Naive thymus-derived CD8-positive, alpha-beta T cell (primary cell): ENCODE measurements at regions not wholly inside any gene's neighbourhood (a gene's known extent, or its start where the extent isn't known, plus 50 kb on each side); places are given as distances from the start of the nearest gene placed in this dataset.

ENCODE experiments used
- ATAC-seq, 2 donors: fragments of 150-1000 bp; cut with Tn5 transposase in 1 of 2; sonication (Bioruptor Pico), chemical (Tn5 transposase) in 1 of 2; 1 replicate in 1 of 2; 2 replicates in 1 of 2; pipeline ENCODE4 v1.10.0; 2021; ENCODE audit warnings: mild to moderate bottlenecking in 2 of 2, moderate library complexity in 2 of 2
- POLR2A ChIA-PET: fragments of 350-600 bp; sonication (Branson Sonifier 250); formaldehyde crosslinking; loops from one replicate; lab custom pipeline; 2021; ENCODE audit warnings: antibody characterized with exemption; lab: Charles Lee
- DNase-seq, 10 donors: peaks; one replicate each; pipeline versions ENCODE4 v3.0.0 to v3.0.0-alpha.2; 2020 to 2022
- H3K27ac Mint-ChIP-seq, 10 donors: one replicate each; pipeline ENCODE4 v1.8.0; 2020 to 2022; ENCODE audit warnings: mild to moderate bottlenecking in 10 of 10, mixed read lengths in 10 of 10, moderate library complexity in 4 of 10, inconsistent platforms in 1 of 10
- H3K27me3 Mint-ChIP-seq, 5 donors: one replicate each; pipeline ENCODE4 v1.8.0; 2021 to 2022; ENCODE audit warnings: mixed read lengths in 5 of 5
- H3K36me3 Mint-ChIP-seq, 3 donors: one replicate each; pipeline ENCODE4 v1.8.0; 2020 to 2022; ENCODE audit warnings: mixed read lengths in 3 of 3, mild to moderate bottlenecking in 2 of 3, inconsistent platforms in 1 of 3
- H3K4me1 Mint-ChIP-seq, 4 donors: one replicate each; pipeline ENCODE4 v1.8.0; 2021 to 2022; ENCODE audit warnings: mixed read lengths in 4 of 4
- H3K4me3 Mint-ChIP-seq, 10 donors: one replicate each; pipeline ENCODE4 v1.8.0; 2020 to 2022; ENCODE audit warnings: mild to moderate bottlenecking in 10 of 10, mixed read lengths in 10 of 10, moderate library complexity in 6 of 10, inconsistent platforms in 1 of 10
- H3K9me3 Mint-ChIP-seq, 9 donors: one replicate each; pipeline ENCODE4 v1.8.0; 2020 to 2022; ENCODE audit warnings: mixed read lengths in 9 of 9, mild to moderate bottlenecking in 3 of 9, inconsistent platforms in 1 of 9, moderate library complexity in 1 of 9

GRCh38 chr1:218494449-218494852, 149.3 kb downstream of the TGFB2 start:
- DNase-seq, result no peak
- Mint-ChIP-seq H3K9me3 (no peaks in the 10 kb centered on the region), H3K4me1 (peaks cover 0 to 6% (median 3%) of the 10 kb centered on the region in 4 donors), H3K36me3 (no peaks in the 10 kb centered on the region), H3K4me3 (no peak overlapping the region), H3K27me3 (peaks cover 1 to 11% (median 5%) of the 10 kb centered on the region in 5 donors), H3K27ac (no peak overlapping the region)
- POLR2A ChIA-PET, result no interaction called here
- no peak for ATAC-seq

GRCh38 chr1:218495931-218496330, 150.8 kb downstream of the TGFB2 start:
- POLR2A ChIA-PET, result no interaction called here
- Mint-ChIP-seq H3K27ac (no peak overlapping the region), H3K9me3 (no peaks in the 10 kb centered on the region), H3K4me1 (peaks cover 0 to 6% (median 3%) of the 10 kb centered on the region in 4 donors), H3K4me3 (no peak overlapping the region), H3K27me3 (peaks cover 3 to 16% (median 8%) of the 10 kb centered on the region in 5 donors), H3K36me3 (no peaks in the 10 kb centered on the region)
- DNase-seq, result no peak
- no peak for ATAC-seq

DNA sequence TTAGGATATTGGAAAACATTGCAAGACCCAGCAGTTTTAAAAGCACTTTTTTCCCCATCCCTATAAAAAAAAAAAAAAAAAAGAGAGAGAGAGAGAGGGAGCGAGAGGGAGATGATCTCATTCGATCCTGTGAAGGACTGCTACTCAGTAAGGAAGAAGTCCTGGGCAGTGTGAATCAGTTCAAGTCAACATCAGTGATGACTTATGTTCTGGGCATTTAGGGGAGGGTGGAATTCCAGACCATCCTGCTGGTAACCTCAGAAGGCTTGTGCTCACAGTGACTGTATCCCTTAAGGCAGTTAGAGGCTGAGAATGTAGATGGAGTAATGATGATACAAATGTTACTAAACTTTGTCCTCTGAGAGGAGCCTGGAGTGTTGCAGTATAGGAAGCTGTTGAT, 151.4 kb downstream of the TGFB2 start:
- ATAC-seq, result no peak

GRCh38 chr1:218498056-218498938, 153.2 kb downstream of the TGFB2 start:
- ATAC-seq (no peak), DNase-seq (no peak)
- no peaks in the 10 kb centered on the region for H3K36me3 Mint-ChIP-seq
- H3K4me1 Mint-ChIP-seq, result peaks cover 0 to 6% (median 3%) of the 10 kb centered on the region in 4 donors
- peaks cover 3 to 12% (median 5%) of the 10 kb centered on the region in 5 donors for H3K27me3 Mint-ChIP-seq
- H3K4me3 Mint-ChIP-seq, result peak overlapping the region in 1 of 10 donors; percentile 26
- no peak overlapping the region for H3K27ac Mint-ChIP-seq
- POLR2A ChIA-PET, result no interaction called here
- H3K9me3 Mint-ChIP-seq, result no peaks in the 10 kb centered on the region

More for the DNA sequence above, 151.4 kb downstream of the TGFB2 start:
- Mint-ChIP-seq H3K4me3 (no peak overlapping the region), H3K27ac (no peak overlapping the region), H3K9me3 (no peaks in the 10 kb centered on the region), H3K36me3 (no peaks in the 10 kb centered on the region), H3K27me3 (peaks cover 4 to 23% (median 8%) of the 10 kb centered on the region in 5 donors), H3K4me1 (peaks cover 0 to 6% (median 3%) of the 10 kb centered on the region in 4 donors)
- POLR2A ChIA-PET, result no interaction called here
- no peak for DNase-seq

DNA sequence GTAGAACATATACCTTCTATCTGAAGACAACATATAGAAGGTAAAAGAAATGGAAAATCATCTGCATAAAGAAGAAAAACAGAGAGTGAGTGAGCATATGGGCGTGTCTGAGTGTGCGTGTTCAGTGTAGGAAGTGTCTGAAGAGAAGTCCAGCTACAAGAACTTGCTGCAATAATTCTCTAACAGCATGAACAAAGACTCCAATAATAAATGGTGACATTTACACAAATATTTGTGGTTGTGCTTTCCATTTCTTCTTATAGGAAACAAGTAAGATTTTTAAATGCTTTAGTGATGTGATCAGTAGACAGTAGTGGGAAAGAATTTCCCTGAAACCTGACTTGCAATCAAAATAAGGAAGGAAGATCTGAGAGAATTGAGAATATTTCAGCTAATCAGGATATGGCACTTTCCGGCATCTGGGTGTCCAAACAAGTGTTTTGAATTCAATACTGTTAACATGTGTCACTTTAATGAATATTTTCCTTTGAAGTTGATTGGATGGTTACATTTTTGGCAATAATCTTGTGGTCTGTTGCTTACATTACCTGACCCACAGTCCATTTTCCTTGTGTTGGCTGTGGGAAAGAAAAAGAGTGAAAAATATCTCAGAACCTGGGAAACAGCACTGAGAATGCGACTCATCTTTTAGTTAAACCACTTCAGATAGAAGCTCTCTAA, 154.0 kb downstream of the TGFB2 start:
- peaks cover 0 to 3% (median 0%) of the 10 kb centered on the region in 9 donors for H3K9me3 Mint-ChIP-seq
- H3K4me1 Mint-ChIP-seq, result peaks cover 0 to 6% (median 3%) of the 10 kb centered on the region in 4 donors
- H3K27ac Mint-ChIP-seq, result no peak overlapping the region
- H3K27me3 Mint-ChIP-seq, result peaks cover 3 to 12% (median 7%) of the 10 kb centered on the region in 5 donors
- DNase-seq (no peak), ATAC-seq (no peak)
- no peaks in the 10 kb centered on the region for H3K36me3 Mint-ChIP-seq
- POLR2A ChIA-PET, result no interaction called here
- H3K4me3 Mint-ChIP-seq, result peak overlapping the region in 1 of 10 donors; percentile 26

DNA sequence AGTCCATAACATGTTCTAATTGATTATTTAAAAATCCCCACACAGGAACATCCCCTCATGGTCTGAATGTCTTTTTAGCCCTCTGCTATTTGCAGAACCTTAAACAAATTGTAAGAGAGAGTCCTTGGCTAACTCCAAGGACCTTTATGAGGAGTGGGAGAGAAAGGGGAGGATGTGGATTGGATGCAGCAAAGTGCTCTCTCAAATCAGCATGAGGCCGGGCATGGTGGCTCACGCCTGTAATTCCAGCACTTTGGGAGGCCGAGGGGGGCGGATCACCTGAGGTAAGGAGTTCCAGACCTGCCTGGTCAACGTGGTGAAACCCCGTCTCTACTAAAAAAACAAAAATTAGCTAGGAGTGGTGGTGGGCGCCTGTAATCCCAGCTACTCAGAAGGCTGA, 154.8 kb downstream of the TGFB2 start:
- no peak for DNase-seq
- H3K36me3 Mint-ChIP-seq, result no peaks in the 10 kb centered on the region
- peaks cover 3 to 12% (median 7%) of the 10 kb centered on the region in 5 donors for H3K27me3 Mint-ChIP-seq
- POLR2A ChIA-PET, result no interaction called here
- H3K27ac Mint-ChIP-seq, result no peak overlapping the region
- no peak overlapping the region for H3K4me3 Mint-ChIP-seq
- H3K9me3 Mint-ChIP-seq, result peaks cover 0 to 3% (median 0%) of the 10 kb centered on the region in 9 donors
- H3K4me1 Mint-ChIP-seq, result peaks cover 0 to 6% (median 3%) of the 10 kb centered on the region in 4 donors
- ATAC-seq, result no peak

GRCh38 chr1:218501161-218501560, 156.0 kb downstream of the TGFB2 start:
- Mint-ChIP-seq H3K36me3 (no peaks in the 10 kb centered on the region), H3K27ac (no peak overlapping the region), H3K4me1 (peaks cover 0 to 7% (median 5%) of the 10 kb centered on the region in 4 donors), H3K27me3 (peaks cover 3 to 12% (median 7%) of the 10 kb centered on the region in 5 donors), H3K4me3 (no peak overlapping the region), H3K9me3 (peaks cover 0 to 7% (median 0%) of the 10 kb centered on the region in 9 donors)
- POLR2A ChIA-PET, result no interaction called here
- DNase-seq, result no peak
- no peak for ATAC-seq

GRCh38 chr1:218502383-218502782, 157.2 kb downstream of the TGFB2 start:
- peaks cover 3 to 12% (median 7%) of the 10 kb centered on the region in 5 donors for H3K27me3 Mint-ChIP-seq
- no peak overlapping the region for H3K27ac Mint-ChIP-seq
- H3K4me1 Mint-ChIP-seq, result peaks cover 0 to 7% (median 5%) of the 10 kb centered on the region in 4 donors
- POLR2A ChIA-PET, result no interaction called here
- DNase-seq (no peak), ATAC-seq (no peak)
- no peak overlapping the region for H3K4me3 Mint-ChIP-seq
- H3K9me3 Mint-ChIP-seq, result peaks cover 0 to 17% (median 11%) of the 10 kb centered on the region in 9 donors
- H3K36me3 Mint-ChIP-seq, result peaks cover 3 to 10% (median 4%) of the 10 kb centered on the region in 3 donors

DNA sequence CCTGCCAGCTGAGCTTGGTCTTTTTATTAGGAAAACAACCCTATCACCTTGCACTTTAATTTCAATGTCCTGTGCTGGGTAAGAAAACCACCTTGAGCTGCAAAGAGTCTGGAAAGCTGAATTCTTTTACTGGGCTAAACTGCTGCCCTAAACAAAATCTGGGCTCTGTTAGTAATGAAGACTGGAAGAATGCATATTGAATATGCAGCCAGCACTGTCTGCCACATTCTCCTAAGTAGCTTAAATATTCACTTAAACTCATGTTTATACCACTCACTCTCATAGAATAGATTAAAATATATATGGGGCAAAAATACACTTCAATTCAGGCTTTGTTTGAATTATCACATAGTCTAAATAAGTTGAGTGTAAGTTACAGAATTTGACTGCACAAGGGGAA, 158.0 kb downstream of the TGFB2 start:
- Mint-ChIP-seq H3K4me1 (peaks cover 0 to 7% (median 5%) of the 10 kb centered on the region in 4 donors), H3K36me3 (peaks cover 3 to 11% (median 4%) of the 10 kb centered on the region in 3 donors), H3K27ac (no peak overlapping the region), H3K27me3 (peaks cover 3 to 12% (median 7%) of the 10 kb centered on the region in 5 donors), H3K4me3 (no peak overlapping the region), H3K9me3 (peaks cover 0 to 22% (median 15%) of the 10 kb centered on the region in 9 donors)
- POLR2A ChIA-PET, result no interaction called here
- ATAC-seq, result no peak
- no peak for DNase-seq

GRCh38 chr1:218507355-218508002, 162.3 kb downstream of the TGFB2 start:
- no peak for DNase-seq
- Mint-ChIP-seq H3K27me3 (peaks cover 0 to 4% (median 0%) of the 10 kb centered on the region in 5 donors), H3K4me3 (no peak overlapping the region), H3K4me1 (peaks cover 0 to 2% (median 0%) of the 10 kb centered on the region in 4 donors), H3K9me3 (peaks cover 0 to 33% (median 18%) of the 10 kb centered on the region in 9 donors), H3K27ac (no peak overlapping the region), H3K36me3 (peaks cover 3 to 14% (median 4%) of the 10 kb centered on the region in 3 donors)
- POLR2A ChIA-PET, result no interaction called here
- no peak for ATAC-seq

GRCh38 chr1:218510153-218510772, 165.1 kb downstream of the TGFB2 start:
- DNase-seq, result no peak
- peaks cover 0 to 33% (median 15%) of the 10 kb centered on the region in 9 donors for H3K9me3 Mint-ChIP-seq
- no peak overlapping the region for H3K27ac Mint-ChIP-seq
- POLR2A ChIA-PET, result no interaction called here
- H3K4me3 Mint-ChIP-seq, result no peak overlapping the region
- H3K4me1 Mint-ChIP-seq, result peaks cover 0 to 2% (median 0%) of the 10 kb centered on the region in 4 donors
- H3K36me3 Mint-ChIP-seq, result peaks cover 3 to 14% (median 4%) of the 10 kb centered on the region in 3 donors
- no peak for ATAC-seq
- H3K27me3 Mint-ChIP-seq, result peaks cover 0 to 7% (median 2%) of the 10 kb centered on the region in 5 donors

GRCh38 chr1:218513328-218513727, 168.2 kb downstream of the TGFB2 start:
- H3K27me3 Mint-ChIP-seq, result peaks cover 2 to 10% (median 4%) of the 10 kb centered on the region in 5 donors
- no peak overlapping the region for H3K4me3 Mint-ChIP-seq
- H3K36me3 Mint-ChIP-seq, result peaks cover 0 to under 1% (median 0%) of the 10 kb centered on the region in 3 donors
- ATAC-seq (no peak), DNase-seq (no peak)
- no peaks in the 10 kb centered on the region for H3K4me1 Mint-ChIP-seq
- no peak overlapping the region for H3K27ac Mint-ChIP-seq
- POLR2A ChIA-PET, result no interaction called here
- peaks cover 0 to 12% (median 2%) of the 10 kb centered on the region in 9 donors for H3K9me3 Mint-ChIP-seq
